HG03159 (cell line): ENCODE measurements at regions not wholly inside any gene's neighbourhood (a gene's known extent, or its start where the extent isn't known, plus 50 kb on each side); places are given as distances from the start of the nearest gene placed in this dataset.
"Not testable (repeated sequence)": the region's sequence is repeated elsewhere in the genome, so short reads cannot be mapped to it uniquely, and the experiment has no call there.

ENCODE experiments used
- ATAC-seq: cut with Tn5 transposase; IDR thresholded peaks from one replicate; pipeline ENCODE4 v1.9.1; 2021; ENCODE audit warnings: mild to moderate bottlenecking, moderate library complexity; ENCODE audit not compliant: unreplicated experiment

DNA sequence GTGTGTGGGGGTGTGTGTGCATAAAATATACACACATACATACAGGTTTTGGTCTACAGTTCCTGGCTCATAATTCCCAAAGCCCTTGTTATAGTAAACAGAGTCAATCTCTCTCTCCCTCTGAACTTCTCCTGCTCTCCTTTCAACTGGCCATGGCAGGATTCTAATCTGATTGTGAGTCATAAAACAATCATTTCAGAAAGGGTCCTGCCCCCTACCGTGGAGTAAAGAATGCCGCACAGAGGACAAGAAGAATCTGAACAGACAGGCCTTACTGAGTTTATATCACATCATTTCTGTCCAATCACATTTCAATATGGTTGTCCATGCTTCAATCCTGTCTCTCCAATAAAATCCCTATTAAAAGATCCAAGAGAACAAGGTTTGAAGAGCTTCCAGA, 416.9 kb downstream of the FRK start:
- no peak for ATAC-seq

- ATAC-seq: no peak
Measured at GRCh38 chr6:115634887-115635286, 425.8 kb downstream of the FRK start.

GRCh38 chr6:115634131-115634530, 426.6 kb downstream of the FRK start:
- ATAC-seq: no peak

DNA sequence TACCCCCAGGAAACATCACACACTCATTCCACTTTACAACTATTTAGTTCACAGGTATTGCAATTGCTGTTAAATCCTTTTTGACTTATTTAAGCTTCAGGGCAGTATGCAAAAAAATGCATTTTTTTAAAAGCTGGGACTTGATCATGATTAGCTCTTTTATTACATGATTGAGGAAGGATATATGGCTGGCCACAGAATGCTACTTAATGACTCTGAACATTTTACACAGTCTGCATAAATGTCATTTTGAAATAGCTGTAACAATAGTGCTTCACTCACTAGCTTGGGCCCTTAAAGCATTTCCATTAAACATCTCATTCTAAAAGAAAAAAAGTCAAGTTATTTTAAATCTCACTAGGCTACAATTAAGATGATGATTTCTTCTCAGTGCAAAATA, 429.7 kb downstream of the FRK start:
- no peak for ATAC-seq

DNA sequence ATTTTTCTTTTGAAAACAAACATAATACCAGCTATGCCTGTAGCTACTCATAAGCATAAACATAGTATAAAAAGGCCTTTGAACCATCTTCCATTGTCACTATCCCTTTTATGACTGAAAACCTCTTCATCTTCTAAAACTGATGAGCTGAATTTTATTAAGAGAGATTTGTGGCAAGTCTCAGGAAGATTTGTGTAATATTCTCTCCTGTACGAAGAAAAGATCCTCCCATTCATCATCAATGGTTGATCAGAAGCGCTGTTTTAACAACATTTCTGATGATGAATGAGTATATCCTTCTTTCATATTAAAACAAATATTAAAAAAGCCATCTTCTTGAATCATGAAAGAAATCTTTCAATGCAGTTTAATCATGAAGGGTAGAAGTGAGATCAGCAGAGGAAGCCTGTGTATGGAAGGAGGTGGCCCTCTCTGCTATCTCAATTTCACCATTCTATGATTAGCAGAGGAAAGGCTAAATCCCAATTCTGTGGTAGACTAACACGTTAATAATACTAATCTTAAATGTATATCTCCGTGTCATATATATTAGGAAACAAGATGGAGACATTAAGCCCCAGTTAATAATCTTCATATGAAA, 430.2 kb downstream of the FRK start:
- ATAC-seq: no peak

DNA sequence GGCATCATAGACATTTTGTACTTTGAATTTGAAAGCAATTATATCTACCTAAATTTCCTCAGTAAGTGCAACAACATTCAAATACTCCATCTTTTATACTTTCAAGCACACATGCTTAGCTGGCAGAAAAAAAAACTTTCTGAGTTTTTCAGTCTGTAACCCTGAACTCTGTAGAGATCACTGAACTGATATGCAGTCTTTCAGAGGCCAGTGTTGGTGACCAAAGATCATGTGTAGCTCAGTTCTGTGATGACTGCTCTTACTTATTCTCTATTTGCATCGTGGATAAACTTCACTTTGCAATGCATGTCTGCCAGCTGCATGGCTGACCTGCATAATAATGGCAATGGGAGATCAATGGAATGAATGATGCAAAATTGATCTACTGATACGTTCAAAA, 431.3 kb downstream of the FRK start:
- no peak for ATAC-seq

DNA sequence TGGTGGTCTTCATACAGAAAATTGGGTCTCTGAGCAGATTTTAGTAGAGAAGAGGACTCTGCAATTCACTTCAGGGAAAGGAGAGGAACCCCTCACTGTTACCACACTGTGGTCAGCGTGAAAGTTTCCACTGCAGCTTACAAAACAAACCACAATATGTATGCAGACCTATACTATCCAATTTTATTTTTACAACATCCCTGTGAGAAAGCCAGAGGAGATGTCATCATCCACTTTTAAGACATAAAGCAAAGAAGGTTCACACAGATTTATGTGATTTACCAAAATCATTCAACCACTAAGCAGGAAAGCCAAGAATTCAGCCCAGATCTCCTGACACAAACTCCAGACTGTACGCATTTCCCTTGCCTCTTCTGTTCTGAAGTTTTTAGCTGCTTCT, 442.4 kb downstream of the FRK start:
- no peak for ATAC-seq

DNA sequence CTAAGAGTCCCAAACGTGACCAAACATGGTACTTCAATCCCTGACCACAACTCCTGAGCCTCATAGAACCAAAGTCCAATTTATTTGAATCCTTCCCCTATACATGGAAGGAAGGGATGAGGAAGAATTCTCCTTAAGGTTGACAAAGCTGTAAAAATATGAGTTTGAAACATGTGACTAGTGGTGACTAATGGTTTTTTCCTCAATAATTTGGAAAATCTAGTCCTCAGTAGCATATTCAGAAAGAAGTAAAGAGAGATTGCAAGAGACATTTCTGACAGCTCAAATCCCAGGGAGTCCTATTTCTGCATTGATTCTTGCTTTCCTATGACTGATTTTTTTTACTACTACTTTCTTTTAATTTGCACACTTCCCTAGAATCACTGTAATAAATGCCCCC, 443.7 kb downstream of the FRK start:
- ATAC-seq: no peak

- no peak for ATAC-seq
Measured at GRCh38 chr6:115613488-115613887, 447.2 kb downstream of the FRK start.

DNA sequence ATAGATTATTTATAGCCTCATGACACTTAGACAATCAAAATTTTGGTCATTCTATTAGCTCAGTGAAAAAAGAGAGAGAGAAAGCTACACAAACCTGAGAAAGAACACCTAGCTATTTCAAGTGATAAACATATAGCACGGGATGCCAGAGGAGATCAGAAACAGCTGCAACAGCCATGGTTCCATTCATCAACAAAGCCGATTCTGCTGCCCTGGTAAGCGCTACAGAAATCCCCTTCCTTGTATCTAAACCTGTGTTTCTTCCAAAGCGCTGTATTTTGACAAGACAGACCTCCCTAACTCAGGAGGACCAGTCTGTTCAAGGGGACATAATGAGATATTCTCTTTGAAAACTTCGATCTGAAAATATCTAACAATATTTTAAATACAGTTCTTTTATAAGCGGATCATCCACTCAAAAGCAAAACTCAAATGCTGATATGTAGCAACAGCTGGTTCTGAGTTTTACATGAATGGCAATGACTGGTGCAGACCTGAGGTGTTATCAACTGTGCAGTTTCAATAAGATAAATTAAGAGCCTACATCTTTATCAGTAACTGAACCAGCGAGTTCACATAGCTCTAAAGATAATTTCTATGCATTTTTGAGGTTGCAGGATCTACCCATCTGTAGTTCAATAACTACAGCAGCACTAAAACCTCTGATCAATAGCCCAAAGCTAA, 447.8 kb downstream of the FRK start:
- ATAC-seq: no peak

- ATAC-seq: no peak
Measured at GRCh38 chr6:115612216-115612615, 448.5 kb downstream of the FRK start.

DNA sequence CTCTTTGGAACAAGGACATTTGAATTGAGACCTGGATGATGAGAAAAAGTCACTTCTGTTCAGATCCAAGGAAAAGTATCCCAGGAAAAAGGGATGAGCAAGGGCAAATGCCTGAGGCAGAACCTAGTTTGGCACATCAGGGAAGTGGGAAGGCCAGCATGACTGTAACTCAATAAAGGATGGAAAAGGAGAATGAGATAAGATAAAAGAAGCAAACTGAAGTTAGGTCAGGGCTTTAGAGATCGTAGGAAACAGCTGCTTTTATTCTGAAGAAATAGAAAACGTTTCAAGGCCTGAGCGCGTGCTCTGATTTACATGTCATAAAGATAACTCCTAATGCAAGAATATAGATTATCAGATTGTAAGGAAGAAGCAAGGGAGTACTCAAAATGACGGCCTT, 450.0 kb downstream of the FRK start:
- ATAC-seq: no peak

GRCh38 chr6:115609111-115609510, 451.6 kb downstream of the FRK start:
- no peak for ATAC-seq

GRCh38 chr6:115602466-115602865, 458.2 kb downstream of the FRK start:
- ATAC-seq: no peak

GRCh38 chr6:115601509-115601908, 459.2 kb downstream of the FRK start:
- no peak for ATAC-seq

- no peak for ATAC-seq
Measured at GRCh38 chr6:115601064-115601463, 459.6 kb downstream of the FRK start.

DNA sequence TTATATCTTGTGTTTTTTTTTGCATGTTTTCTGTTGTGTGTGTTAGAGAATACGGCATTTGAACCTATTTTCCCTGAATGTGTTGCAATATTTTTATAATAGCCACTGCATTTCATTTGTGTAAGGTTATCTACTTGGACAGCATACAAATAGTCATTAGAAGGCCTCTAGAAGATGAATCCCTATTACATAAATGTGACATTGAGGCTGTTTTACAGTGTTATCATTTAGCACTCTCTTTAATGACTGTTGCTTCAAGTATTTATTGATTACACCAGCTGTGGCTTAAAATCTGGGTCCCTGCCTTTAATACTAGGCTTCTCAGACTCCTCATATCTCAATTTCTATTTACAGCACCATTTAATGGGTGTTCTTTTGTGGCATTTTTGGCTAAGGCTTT, 465.8 kb downstream of the FRK start:
- no peak for ATAC-seq

GRCh38 chr6:115592025-115592424, 468.7 kb downstream of the FRK start:
- ATAC-seq: no peak

- ATAC-seq: not testable (repeated sequence)
Measured at GRCh38 chr6:115589072-115589471, 471.6 kb downstream of the FRK start.

DNA sequence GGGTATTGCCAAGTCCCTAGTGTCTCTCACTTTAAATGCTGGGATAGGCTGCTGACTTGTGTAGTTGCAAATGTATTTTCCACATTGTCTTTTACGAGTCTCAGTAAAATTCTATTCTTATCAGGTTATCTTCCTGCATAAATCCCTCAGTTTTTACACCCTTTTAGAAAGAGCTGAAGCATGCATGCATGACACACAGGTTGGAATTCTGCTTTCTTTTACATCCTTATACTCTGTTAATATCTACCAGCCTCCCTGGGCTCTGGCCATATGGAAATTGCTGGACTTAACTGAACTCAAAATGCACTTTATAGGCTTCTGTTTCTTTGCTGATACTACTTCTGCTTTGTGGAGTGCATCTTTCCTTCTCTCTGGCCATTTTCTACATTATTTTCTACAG, 477.4 kb downstream of the FRK start:
- ATAC-seq: no peak

GRCh38 chr6:115582386-115582785, 478.3 kb downstream of the FRK start:
- ATAC-seq: no peak

GRCh38 chr6:115579565-115579964, 481.1 kb downstream of the FRK start:
- ATAC-seq: not testable (repeated sequence)

GRCh38 chr6:115577270-115577669, 483.4 kb downstream of the FRK start:
- ATAC-seq: no peak
